ENCODE measurements at regions not wholly inside any gene's neighbourhood (a gene's known extent, or its start where the extent isn't known, plus 50 kb on each side); places are given as distances from the start of the nearest gene placed in this dataset.
"Not testable (repeated sequence)": the region's sequence is repeated elsewhere in the genome, so short reads cannot be mapped to it uniquely, and the experiment has no call there.

DNA sequence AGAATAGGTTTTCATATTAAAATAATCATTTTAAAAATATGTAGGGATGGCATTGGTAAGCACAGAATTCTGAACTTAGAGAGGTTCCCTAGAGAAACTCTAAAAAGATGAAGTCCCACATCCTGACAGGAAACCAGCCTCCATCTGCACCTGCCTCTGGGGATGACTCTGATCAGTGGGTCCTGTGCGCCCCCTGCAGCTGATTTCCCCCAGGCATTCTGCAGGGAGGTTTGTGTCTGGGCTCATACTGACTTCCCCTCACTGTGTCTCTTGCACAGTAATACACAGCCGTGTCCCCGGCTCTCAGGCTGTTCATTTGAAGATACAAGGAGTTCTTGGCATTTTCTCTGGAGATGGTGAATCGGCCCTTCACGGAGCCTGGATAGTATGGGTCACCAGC, 602.9 kb downstream of the TMEM121 start (continued):
- TF ChIP-seq, protein P1, sequence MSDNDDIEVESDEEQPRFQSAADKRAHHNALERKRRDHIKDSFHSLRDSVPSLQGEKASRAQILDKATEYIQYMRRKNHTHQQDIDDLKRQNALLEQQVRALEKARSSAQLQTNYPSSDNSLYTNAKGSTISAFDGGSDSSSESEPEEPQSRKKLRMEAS (IDR thresholded peaks at IDR 0.05) = no peak

GRCh38 chr14:106129904-106130661, 603.7 kb downstream of the TMEM121 start:
- not testable (repeated sequence) for H3K36me3 ChIP-seq (ENCODE audit: control insufficient read depth in 4 of 4, insufficient read depth in 3 of 4, low read depth in 1 of 4, low read length in 3 of 4); H3K4me1 ChIP-seq (ENCODE audit: control insufficient read depth in 4 of 4, insufficient read depth in 4 of 4, low read length in 3 of 4); DNase-seq (ENCODE audit: low spot score); H3K9me3 ChIP-seq (ENCODE audit: control insufficient read depth in 4 of 4, low read length in 3 of 4); H3K4me3 ChIP-seq (ENCODE audit: low read depth in 1 of 3, low read length in 3 of 3); H3K9ac ChIP-seq (ENCODE audit: low read depth in 1 of 2, low read length in 2 of 2); H3K27ac ChIP-seq (ENCODE audit: low read depth in 1 of 2, low read length in 2 of 2); H3K27me3 ChIP-seq (ENCODE audit: control insufficient read depth in 4 of 4, insufficient read depth in 4 of 4, low read length in 3 of 4)
- 50% methylated on average over 8 of the region's 8 CpGs for WGBS

GRCh38 chr14:106133126-106133525, 606.7 kb downstream of the TMEM121 start:
- not testable (repeated sequence) for H3K9ac ChIP-seq (ENCODE audit: low read depth in 1 of 2, low read length in 2 of 2); H3K9me3 ChIP-seq (ENCODE audit: control insufficient read depth in 4 of 4, low read length in 3 of 4); H3K4me3 ChIP-seq (ENCODE audit: low read depth in 1 of 3, low read length in 3 of 3); H3K27ac ChIP-seq (ENCODE audit: low read depth in 1 of 2, low read length in 2 of 2); H3K27me3 ChIP-seq (ENCODE audit: control insufficient read depth in 4 of 4, insufficient read depth in 4 of 4, low read length in 3 of 4); DNase-seq (ENCODE audit: low spot score); H3K4me1 ChIP-seq (ENCODE audit: control insufficient read depth in 4 of 4, insufficient read depth in 4 of 4, low read length in 3 of 4); H3K36me3 ChIP-seq (ENCODE audit: control insufficient read depth in 4 of 4, insufficient read depth in 3 of 4, low read depth in 1 of 4, low read length in 3 of 4)
- WGBS = 26% methylated on average over 2 of the region's 2 CpGs

DNA sequence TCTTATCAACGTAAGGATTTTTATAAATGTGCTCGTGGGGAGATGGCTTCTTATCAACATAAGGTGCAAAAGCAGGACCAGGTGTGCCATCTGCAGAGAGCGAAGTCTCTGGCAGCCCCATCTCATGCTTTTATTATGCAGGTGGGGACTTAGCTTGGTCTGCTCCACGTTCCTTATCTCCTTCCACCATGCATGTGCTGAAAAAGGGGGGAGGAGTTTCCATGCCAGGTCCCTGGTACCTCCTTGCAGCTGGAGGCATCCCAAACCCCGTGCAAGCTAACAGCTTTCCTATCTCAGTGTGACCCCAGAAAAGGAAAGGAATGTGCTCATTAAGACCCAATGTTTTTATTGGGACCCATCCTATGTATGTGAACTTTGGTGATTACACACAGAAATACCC, 608.5 kb downstream of the TMEM121 start:
- 47% methylated on average over 5 of the region's 5 CpGs for WGBS
- H3K36me3 ChIP-seq (ENCODE audit: control insufficient read depth in 4 of 4, insufficient read depth in 3 of 4, low read depth in 1 of 4, low read length in 3 of 4) = no peaks in the 10 kb centered on the region
- no peaks in the 10 kb centered on the region for H3K4me1 ChIP-seq (ENCODE audit: control insufficient read depth in 4 of 4, insufficient read depth in 4 of 4, low read length in 3 of 4)
- TF ChIP-seq YY1 (IDR thresholded peaks at IDR 0.05) = no peak
- no peak for TF ChIP-seq JUND (IDR thresholded peaks at IDR 0.05)
- TF ChIP-seq, protein P2, sequence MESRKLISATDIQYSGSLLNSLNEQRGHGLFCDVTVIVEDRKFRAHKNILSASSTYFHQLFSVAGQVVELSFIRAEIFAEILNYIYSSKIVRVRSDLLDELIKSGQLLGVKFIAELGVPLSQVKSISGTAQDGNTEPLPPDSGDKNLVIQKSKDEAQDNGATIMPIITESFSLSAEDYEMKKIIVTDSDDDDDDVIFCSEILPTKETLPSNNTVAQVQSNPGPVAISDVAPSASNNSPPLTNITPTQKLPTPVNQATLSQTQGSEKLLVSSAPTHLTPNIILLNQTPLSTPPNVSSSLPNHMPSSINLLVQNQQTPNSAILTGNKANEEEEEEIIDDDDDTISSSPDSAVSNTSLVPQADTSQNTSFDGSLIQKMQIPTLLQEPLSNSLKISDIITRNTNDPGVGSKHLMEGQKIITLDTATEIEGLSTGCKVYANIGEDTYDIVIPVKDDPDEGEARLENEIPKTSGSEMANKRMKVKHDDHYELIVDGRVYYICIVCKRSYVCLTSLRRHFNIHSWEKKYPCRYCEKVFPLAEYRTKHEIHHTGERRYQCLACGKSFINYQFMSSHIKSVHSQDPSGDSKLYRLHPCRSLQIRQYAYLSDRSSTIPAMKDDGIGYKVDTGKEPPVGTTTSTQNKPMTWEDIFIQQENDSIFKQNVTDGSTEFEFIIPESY (IDR thresholded peaks at IDR 0.05) = no peak
- no peak for TF ChIP-seq CTCF (IDR thresholded peaks at IDR 0.05; ENCODE audit: low read depth, low read length, missing input control)
- TF ChIP-seq HNF4A (conservative IDR thresholded peaks at IDR 0.05) = no peak
- TF ChIP-seq, protein P3, sequence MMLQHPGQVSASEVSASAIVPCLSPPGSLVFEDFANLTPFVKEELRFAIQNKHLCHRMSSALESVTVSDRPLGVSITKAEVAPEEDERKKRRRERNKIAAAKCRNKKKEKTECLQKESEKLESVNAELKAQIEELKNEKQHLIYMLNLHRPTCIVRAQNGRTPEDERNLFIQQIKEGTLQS (IDR thresholded peaks at IDR 0.05) = no peak
- no peak for TF ChIP-seq RAD21 (IDR thresholded peaks at IDR 0.05)
- TF ChIP-seq GABPA (IDR thresholded peaks at IDR 0.05 in 1 of 2, conservative IDR thresholded peaks at IDR 0.05 in 1 of 2) = no peak
- TF ChIP-seq HNF4G (IDR thresholded peaks at IDR 0.05) = no peak
- peaks cover 0 to 2% (median 0%) of the 10 kb centered on the region in 4 donors for H3K27me3 ChIP-seq (ENCODE audit: control insufficient read depth in 4 of 4, insufficient read depth in 4 of 4, low read length in 3 of 4)
- no peak overlapping the region for H3K9ac ChIP-seq (ENCODE audit: low read depth in 1 of 2, low read length in 2 of 2)
- no peak overlapping the region for H3K27ac ChIP-seq (ENCODE audit: low read depth in 1 of 2, low read length in 2 of 2)
- DNase-seq (ENCODE audit: low spot score) = no peak
- no peak overlapping the region for H3K4me3 ChIP-seq (ENCODE audit: low read depth in 1 of 3, low read length in 3 of 3)
- no peaks in the 10 kb centered on the region for H3K9me3 ChIP-seq (ENCODE audit: control insufficient read depth in 4 of 4, low read length in 3 of 4)
